Panc1 (cell line): ENCODE measurements at regions not wholly inside any gene's neighbourhood (a gene's known extent, or its start where the extent isn't known, plus 50 kb on each side); places are given as distances from the start of the nearest gene placed in this dataset.

ENCODE experiments used
- ATAC-seq: fragments of 200-7000 bp; cut with Tn5 transposase; 2 replicates; pipeline ENCODE4 v1.9.1; 2020; ENCODE audit warnings: mild to moderate bottlenecking, moderate library complexity
- BruUV-seq: library from RNA; stranded (reverse); fragments of 400-500 nt; replicated peaks from 2 replicates; lab custom pipeline; 2021; lab: Mats Ljungman, UMichigan
- CTCF ChIA-PET: fragments of 300-600 bp; sonication (Branson Sonifier 250); formaldehyde crosslinking; loops from one replicate; lab custom pipeline; 2022; ENCODE audit warnings: antibody characterized with exemption; lab: Charles Lee
- POLR2A ChIA-PET: fragments of 300-600 bp; sonication (Branson Sonifier 250); formaldehyde crosslinking; loops from one replicate; lab custom pipeline; 2022; ENCODE audit warnings: antibody characterized with exemption; lab: Charles Lee
- DNase-seq: peaks from one replicate; pipeline ENCODE4 v3.0.0-alpha.2; 2010; ENCODE audit warnings: low read depth, low spot score
- H3K27ac ChIP-seq: 2 replicates; pipeline ENCODE4 v1.5.1; 2011; ENCODE audit warnings: mild to moderate bottlenecking, low read length, inconsistent platforms
- H3K27me3 ChIP-seq: fragments of 200-500 bp; sonication (Bioruptor generic); 2 replicates; pipeline ENCODE4 v1.6.0; 2014; ENCODE audit warnings: low read length, inconsistent platforms; ENCODE audit not compliant: control insufficient read depth, insufficient read depth
- H3K36me3 ChIP-seq: fragments of 200-500 bp; sonication (Bioruptor generic); 2 replicates; pipeline ENCODE4 v1.5.1; 2014; ENCODE audit warnings: inconsistent platforms, mild to moderate bottlenecking, low read length, moderate library complexity; ENCODE audit not compliant: control insufficient read depth, insufficient read depth
- H3K4me1 ChIP-seq: 2 replicates; pipeline ENCODE4 v1.5.1; 2011; ENCODE audit warnings: inconsistent platforms, mild to moderate bottlenecking, low read length, moderate library complexity; ENCODE audit not compliant: control insufficient read depth, insufficient read depth
- H3K4me3 ChIP-seq, 2 experiments: 2 replicates each; pipeline ENCODE4 v1.5.1; 2011 to 2012; ENCODE audit warnings: low read depth in 2 of 2, low read length in 2 of 2, mild to moderate bottlenecking in 2 of 2, inconsistent platforms in 1 of 2, moderate library complexity in 1 of 2
- H3K9me3 ChIP-seq: fragments of 200-500 bp; sonication (Bioruptor generic); 2 replicates; pipeline ENCODE4 v1.5.1; 2014; ENCODE audit warnings: low read depth, mild to moderate bottlenecking, inconsistent platforms, low read length, moderate library complexity; ENCODE audit not compliant: control insufficient read depth, insufficient read depth
- POLR2AphosphoS5 ChIP-seq: IDR thresholded peaks from 2 replicates; pipeline ENCODE4 v1.6.1; 2012; ENCODE audit warnings: mild to moderate bottlenecking, low read depth, low read length, moderate library complexity
- SIN3A ChIP-seq: IDR thresholded peaks from 2 replicates; pipeline ENCODE4 v1.6.1; 2012; ENCODE audit warnings: low read depth, mild to moderate bottlenecking, low read length, moderate library complexity, borderline replicate concordance; ENCODE audit not compliant: insufficient read depth
- TCF7L2 ChIP-seq: IDR thresholded peaks from 2 replicates; pipeline ENCODE4 v1.6.1; 2011; ENCODE audit warnings: mild to moderate bottlenecking, low read depth, low read length, inconsistent platforms
- in situ Hi-C: cut with HindIII; loops from 2 replicates; pipeline ENCODE4 v1.10.0; 2016; ENCODE audit warnings: low sequenced_read_pairs, low pct_unique_long_range_greater_than_20kb
- intact Hi-C: fragments of 100-400 bp; cut with micrococcal nuclease; formaldehyde crosslinking; loops from one replicate; pipeline ENCODE4 v1.10.0; 2022; ENCODE audit not compliant: unreplicated experiment
- TF ChIP-seq, protein P1 (sequence below): fragments of 450-650 bp; IDR thresholded peaks from 2 replicates; pipeline ENCODE4 v1.5.1; 2017; ENCODE audit warnings: mild to moderate bottlenecking
- TF ChIP-seq, protein P2 (sequence below), 2 experiments: IDR thresholded peaks; 2 replicates each; pipeline ENCODE4 v1.6.1; 2011 to 2012; ENCODE audit warnings: low read depth in 2 of 2, control low read depth in 1 of 2, low read length in 1 of 2, mild to moderate bottlenecking in 1 of 2, moderate library complexity in 1 of 2; ENCODE audit not compliant: insufficient read depth in 1 of 2

DNA sequence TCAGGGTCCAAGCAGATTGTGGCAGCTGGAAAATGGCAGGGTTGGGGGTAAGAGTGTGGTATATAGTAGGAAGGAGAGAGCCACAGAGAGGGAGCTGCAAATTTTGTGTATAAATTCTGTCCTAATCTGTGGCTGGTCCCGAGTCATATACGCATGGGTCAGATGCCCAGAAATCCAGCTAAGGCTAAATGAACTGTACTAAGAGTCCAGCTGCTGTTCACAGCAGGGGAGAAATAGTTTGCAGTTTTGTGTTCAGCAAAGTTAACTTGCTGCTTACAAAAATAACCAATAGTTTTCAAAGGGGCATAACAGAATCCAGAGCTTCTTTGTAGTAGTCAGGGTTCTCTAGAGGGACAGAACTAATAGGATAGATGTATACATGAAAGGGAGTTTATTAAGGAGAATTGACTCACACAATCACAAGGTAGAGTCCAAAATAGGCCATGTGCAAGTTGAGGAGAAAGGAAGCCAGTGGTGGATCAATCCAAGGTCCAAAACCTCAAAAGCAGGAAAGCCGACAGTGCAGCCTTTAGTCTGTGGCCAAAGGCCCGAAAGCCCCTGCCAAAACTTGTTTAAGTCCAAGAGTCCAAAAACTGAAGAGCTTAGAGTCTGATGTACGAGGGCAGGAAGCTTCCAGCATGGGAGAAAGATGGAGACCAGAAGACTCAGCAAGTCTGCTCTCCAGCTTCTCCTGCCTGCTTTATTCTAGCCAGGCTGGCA is 146.1 kb upstream of the KBTBD8 start:
- in situ Hi-C loops, result no loop called here
- CTCF ChIA-PET, result no interaction called here
- Histone ChIP-seq H3K27ac (no peak overlapping the region), H3K4me3 (no peak overlapping the region), H3K9me3 (no peaks in the 10 kb centered on the region), H3K27me3 (no peaks in the 10 kb centered on the region), H3K36me3 (no peaks in the 10 kb centered on the region), H3K4me1 (no peaks in the 10 kb centered on the region)
- POLR2A ChIA-PET, result no interaction called here
- intact Hi-C loops, result no loop called here
- BruUV-seq, result no TSS peak
- TF ChIP-seq, protein P1, sequence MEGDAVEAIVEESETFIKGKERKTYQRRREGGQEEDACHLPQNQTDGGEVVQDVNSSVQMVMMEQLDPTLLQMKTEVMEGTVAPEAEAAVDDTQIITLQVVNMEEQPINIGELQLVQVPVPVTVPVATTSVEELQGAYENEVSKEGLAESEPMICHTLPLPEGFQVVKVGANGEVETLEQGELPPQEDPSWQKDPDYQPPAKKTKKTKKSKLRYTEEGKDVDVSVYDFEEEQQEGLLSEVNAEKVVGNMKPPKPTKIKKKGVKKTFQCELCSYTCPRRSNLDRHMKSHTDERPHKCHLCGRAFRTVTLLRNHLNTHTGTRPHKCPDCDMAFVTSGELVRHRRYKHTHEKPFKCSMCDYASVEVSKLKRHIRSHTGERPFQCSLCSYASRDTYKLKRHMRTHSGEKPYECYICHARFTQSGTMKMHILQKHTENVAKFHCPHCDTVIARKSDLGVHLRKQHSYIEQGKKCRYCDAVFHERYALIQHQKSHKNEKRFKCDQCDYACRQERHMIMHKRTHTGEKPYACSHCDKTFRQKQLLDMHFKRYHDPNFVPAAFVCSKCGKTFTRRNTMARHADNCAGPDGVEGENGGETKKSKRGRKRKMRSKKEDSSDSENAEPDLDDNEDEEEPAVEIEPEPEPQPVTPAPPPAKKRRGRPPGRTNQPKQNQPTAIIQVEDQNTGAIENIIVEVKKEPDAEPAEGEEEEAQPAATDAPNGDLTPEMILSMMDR, result no peak
- TF ChIP-seq POLR2AphosphoS5, result no peak
- TF ChIP-seq TCF7L2, result no peak
- TF ChIP-seq SIN3A, result no peak
- TF ChIP-seq, protein P2, sequence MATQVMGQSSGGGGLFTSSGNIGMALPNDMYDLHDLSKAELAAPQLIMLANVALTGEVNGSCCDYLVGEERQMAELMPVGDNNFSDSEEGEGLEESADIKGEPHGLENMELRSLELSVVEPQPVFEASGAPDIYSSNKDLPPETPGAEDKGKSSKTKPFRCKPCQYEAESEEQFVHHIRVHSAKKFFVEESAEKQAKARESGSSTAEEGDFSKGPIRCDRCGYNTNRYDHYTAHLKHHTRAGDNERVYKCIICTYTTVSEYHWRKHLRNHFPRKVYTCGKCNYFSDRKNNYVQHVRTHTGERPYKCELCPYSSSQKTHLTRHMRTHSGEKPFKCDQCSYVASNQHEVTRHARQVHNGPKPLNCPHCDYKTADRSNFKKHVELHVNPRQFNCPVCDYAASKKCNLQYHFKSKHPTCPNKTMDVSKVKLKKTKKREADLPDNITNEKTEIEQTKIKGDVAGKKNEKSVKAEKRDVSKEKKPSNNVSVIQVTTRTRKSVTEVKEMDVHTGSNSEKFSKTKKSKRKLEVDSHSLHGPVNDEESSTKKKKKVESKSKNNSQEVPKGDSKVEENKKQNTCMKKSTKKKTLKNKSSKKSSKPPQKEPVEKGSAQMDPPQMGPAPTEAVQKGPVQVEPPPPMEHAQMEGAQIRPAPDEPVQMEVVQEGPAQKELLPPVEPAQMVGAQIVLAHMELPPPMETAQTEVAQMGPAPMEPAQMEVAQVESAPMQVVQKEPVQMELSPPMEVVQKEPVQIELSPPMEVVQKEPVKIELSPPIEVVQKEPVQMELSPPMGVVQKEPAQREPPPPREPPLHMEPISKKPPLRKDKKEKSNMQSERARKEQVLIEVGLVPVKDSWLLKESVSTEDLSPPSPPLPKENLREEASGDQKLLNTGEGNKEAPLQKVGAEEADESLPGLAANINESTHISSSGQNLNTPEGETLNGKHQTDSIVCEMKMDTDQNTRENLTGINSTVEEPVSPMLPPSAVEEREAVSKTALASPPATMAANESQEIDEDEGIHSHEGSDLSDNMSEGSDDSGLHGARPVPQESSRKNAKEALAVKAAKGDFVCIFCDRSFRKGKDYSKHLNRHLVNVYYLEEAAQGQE (IDR thresholded peaks at IDR 0.05; ENCODE audit: insufficient read depth in 1 of 2, low read depth in 2 of 2, low read length in 1 of 2), result no peak
- DNase-seq, result no peak
- ATAC-seq, result no peak

GRCh38 chr3:66854601-66855151 is 143.4 kb upstream of the KBTBD8 start:
- Histone ChIP-seq H3K4me3 (no peak overlapping the region), H3K27ac (no peak overlapping the region), H3K4me1 (no peaks in the 10 kb centered on the region), H3K27me3 (no peaks in the 10 kb centered on the region), H3K9me3 (no peaks in the 10 kb centered on the region), H3K36me3 (no peaks in the 10 kb centered on the region)
- CTCF ChIA-PET, result no interaction called here
- ATAC-seq, result no peak
- in situ Hi-C loops (no loop called here), intact Hi-C loops (no loop called here)
- POLR2A ChIA-PET, result interaction anchor here (0.7 kb wide), 1 partner anchor 1063 kb away, joined by 3 read pairs; no protein-coding TSS in a partner anchor
- no peak for DNase-seq
- BruUV-seq, result no TSS peak
- TF ChIP-seq, protein P2 (IDR thresholded peaks at IDR 0.05; ENCODE audit: insufficient read depth in 1 of 2, low read depth in 2 of 2, low read length in 1 of 2), result no peak
- no peak for TF ChIP-seq TCF7L2
- TF ChIP-seq, protein P1, result no peak
- TF ChIP-seq POLR2AphosphoS5, result no peak
- no peak for TF ChIP-seq SIN3A
